ENCODE measurements at regions not wholly inside any gene's neighbourhood (a gene's known extent, or its start where the extent isn't known, plus 50 kb on each side); places are given as distances from the start of the nearest gene placed in this dataset.

DNA sequence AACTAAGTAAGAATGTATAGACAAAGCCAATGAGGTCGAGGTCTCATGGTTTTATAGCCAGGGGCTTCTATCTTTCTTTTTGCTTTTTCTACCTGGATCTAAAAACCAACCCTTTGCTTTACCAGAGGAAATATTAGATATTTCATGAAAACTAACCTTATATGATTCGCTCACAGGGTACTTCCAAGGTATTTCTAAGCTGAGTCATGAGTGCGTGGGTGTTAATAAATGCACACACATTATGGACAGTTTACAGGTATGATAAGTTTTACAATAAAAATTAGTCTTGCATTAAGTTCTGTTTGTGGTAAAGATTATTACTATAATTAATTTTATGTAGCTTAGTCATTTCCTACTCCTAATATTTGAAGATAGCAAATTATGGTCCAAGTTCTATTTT, 217.2 kb downstream of the CHRM3 start:
- ATAC-seq, result no peak

DNA sequence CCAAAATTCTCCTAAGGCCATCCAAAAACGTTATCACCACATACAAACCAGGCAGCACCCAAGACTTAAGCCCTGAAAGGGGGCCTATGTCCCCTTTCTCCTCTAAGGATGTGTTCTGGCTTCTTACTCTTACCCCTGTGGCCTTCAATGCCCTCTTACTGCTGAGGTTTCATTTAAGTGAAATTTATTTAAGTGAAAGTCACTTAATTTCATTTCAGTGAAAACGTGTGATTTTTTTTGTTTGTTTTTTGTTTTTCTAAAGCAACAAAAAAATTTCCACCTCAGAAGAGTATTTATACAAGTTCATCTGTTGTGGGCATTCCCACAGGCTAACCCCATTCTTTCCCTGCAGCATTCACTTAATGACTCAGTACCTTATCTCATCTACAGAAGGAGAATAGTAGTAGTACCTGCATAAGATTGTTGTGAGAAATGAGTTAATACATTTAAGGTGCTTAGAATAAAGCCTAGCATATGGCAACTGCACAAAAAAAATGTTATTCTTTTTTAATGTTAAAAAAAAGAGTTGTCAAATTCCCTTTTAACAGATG, 220.6 kb downstream of the CHRM3 start:
- no peak for ATAC-seq

DNA sequence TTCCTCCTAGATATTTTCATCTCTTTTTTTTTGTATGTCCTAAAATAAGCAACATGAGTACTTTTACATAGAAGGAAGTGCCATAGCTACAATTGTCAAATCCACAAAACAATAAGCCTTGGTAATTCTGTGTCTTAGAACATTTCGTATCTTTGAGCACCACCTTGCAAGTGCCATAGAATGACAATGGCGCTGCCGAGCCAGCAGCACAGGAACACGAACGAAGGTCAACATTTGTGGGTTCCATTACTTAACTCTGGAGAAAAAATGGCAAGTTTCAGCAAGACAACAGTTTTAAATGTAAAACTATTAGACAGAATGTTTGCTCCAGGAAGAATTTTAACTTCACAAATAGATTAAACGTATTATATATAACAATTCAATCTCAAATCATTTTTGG, 222.1 kb downstream of the CHRM3 start:
- no peak for ATAC-seq

DNA sequence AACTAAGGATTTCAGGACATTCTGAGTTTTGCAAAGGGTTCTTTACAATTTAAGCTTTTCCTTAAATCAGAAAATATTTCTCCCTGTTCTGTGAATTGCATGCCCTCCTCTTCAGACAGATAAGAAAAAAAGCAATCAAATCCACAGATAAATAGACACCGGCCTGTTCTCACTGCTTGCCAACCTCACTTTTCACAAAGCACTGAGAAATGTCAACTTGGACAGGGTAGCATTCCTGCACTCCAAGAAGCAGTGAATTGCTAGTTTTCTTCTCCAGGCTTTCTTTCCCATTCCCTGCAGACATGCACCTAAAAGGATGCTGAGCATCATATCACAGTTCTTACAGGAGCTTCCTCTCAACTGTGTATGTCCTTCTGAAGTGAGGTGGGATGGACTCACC, 226.0 kb downstream of the CHRM3 start:
- no peak for ATAC-seq

DNA sequence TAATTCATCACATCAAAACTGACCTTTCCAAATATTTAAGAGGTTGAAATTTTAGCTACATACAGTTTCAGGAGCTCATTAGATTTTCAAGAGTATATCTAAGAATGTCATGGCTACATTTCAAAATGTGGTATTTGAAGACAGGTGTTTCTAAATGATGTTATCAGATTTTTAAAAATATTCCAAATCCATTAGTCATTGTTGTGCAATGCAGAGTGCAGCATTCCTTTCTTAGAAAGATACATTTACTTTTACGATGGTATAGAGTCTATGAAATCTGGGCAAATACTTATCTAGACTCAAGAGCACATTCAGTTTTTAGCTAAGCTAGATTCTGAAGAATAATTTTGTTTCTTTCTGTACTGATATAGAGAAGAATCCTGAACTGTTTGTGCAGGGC, 230.3 kb downstream of the CHRM3 start:
- ATAC-seq, result no peak

DNA sequence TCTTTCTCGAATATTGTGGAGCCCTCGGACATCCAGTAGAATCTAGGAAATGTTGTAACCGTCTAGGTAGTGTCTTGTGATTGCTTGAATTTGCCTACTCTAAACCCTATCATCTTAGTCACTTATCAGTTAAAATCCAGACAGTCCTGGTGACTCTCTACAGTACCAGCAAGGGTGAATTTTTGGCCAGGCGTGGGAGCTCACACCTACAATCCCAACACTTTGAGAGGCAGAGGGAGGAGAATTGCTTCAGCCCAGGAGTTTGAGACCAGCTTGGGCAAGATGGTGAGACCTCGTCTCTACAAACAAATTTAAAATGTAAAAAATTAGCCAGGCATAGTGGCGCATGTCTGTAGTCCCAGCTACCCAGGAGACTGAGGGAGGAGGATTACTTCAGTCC, 230.9 kb downstream of the CHRM3 start:
- no peak for ATAC-seq

DNA sequence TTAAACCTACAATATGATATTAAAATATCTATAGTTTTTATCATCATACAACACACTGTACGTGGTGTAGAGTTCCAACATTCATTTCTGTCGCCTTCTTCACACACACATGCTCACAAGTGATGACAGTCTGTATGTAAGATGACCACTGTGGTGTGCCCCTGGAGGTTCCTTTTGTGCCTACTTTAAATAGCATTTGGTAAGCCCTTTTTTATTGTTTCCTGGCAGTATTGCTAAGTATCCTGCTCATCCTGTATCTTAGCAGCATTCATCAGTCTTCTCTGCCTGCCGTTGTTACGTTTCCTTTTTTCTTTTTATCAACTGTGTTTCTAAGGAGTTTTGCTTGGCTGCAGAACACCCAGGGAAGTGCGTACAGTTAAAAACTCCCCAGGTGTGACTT, 231.4 kb downstream of the CHRM3 start:
- no peak for ATAC-seq

DNA sequence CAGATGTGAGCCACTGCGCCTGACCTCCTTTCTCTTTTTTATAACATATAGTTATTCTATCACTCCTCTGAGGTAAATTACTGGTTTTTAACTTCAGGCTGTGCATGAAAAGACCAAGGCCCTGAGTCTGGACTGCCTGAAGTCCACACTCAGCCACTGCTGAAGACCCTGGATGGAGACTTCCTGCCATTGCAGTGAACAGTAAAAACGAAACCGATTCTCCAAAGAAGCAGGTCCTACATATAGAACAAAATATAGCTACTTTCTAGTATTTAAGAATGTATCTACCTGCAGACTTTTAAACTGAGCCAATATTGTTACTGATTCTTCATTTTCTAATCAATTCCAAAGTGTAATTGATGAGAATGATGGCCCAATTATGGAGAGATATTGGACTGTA, 232.8 kb downstream of the CHRM3 start:
- no peak for ATAC-seq

DNA sequence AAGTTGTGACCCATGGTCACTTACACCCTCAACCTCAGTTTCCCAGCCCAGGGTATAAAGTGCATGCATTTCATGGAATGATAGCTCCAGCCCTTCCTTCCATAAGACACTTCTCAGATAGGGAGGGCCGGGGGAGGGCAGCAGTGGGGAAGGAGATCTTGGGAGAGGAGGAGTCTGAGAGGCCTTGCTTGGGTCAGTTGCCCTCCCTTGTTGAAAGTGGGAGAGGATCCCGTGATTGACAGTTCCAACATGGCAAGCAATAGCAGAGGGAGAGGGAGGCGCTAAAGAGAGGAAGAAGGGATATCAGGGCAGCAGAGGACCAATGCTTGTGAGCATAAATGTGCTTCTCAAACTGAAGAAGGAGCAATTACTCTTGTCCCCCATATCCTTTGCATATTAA, 244.4 kb downstream of the CHRM3 start:
- no peak for ATAC-seq

DNA sequence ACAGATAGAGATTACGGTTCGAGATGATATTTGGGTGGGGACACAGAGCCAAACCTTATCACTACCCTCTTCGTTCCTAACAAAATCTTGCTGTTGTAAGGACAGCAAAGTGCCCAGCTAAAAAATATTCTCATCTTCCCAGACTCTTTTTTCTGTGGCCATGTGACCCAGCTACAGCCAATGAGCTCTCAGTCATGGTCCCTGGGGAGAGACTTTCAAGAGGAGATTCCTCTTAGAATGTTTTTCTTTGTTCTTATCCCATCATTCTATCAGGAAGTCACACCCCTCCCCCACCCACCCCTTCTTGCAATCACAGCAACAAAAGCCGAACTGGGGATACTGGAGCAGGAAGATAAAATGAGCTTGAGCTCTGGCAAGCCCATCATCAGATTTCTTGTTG, 247.1 kb downstream of the CHRM3 start:
- ATAC-seq, result no peak

DNA sequence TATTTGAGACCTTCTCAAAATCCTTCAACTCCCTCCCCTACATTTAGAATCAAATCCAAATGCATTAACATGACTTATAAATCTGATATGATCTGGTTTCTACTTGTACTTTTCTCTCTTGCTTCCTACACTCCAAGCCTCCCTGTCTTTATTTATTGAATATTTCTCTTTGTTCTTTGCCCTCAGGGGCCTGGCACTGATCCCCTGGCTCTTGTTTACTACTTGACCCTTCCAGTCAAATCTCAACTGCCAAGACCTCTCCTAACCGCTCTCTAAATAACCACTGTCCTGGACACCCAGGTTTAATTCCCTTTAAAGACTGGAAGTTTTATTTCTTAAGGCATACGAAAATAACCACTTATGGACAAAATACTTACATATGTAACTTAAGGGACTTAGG, 248.9 kb downstream of the CHRM3 start:
- no peak for ATAC-seq

DNA sequence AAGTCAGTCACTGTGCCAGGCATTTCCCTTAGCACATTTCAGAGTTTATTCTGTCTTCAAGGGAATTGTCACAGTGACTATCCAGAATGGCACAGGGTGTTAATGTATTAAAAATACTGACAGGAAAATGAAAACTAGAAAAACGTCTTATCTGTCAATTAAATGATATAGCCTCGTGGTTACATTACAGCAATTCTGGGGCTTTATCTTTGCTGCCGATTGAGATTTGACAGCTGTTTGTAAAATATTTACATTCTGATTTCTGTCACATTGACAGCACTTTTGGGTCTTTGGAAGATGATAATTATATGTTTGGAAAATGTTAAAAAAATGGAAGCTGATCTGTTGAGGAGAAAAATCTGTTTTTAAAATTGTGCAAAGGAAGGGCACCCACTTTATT, 250.0 kb downstream of the CHRM3 start:
- no peak for ATAC-seq

DNA sequence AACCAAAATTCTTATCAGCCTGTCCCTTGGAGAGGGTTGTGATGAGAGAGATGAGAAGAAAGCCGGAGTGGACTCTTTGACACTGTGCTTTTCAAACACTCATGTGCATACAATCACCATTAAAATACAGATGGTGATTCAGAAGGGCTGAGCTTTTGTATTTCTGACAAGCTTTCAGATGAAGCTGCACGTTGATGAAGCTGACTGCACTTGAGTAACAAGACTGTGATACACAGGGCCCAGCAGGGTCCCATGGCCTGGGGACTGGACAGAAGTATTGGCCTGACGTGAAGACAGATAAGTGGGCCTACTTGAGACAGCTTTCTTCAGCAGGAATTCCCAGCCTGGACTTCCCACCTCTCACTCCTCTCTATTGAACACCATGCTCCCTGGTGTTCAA, 258.2 kb downstream of the CHRM3 start:
- no peak for ATAC-seq

DNA sequence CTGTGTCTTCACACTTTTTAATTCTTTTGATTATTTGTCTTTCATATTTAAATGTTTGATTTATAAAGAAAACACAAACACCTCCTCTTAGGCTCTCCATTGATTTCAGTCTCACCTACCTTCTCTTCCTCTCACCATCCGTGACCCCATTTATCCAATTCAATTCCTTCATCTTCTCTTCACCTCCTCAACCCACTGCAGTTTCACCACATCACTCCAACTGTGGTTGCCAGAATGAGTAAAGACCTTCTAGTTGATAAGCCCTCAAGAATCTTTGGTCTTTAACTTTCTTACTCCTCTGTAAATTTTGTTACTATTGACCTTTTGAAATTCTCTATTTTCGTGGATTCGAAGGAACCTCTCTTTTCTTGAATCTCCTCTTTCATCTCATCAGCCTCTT, 260.7 kb downstream of the CHRM3 start:
- no peak for ATAC-seq

DNA sequence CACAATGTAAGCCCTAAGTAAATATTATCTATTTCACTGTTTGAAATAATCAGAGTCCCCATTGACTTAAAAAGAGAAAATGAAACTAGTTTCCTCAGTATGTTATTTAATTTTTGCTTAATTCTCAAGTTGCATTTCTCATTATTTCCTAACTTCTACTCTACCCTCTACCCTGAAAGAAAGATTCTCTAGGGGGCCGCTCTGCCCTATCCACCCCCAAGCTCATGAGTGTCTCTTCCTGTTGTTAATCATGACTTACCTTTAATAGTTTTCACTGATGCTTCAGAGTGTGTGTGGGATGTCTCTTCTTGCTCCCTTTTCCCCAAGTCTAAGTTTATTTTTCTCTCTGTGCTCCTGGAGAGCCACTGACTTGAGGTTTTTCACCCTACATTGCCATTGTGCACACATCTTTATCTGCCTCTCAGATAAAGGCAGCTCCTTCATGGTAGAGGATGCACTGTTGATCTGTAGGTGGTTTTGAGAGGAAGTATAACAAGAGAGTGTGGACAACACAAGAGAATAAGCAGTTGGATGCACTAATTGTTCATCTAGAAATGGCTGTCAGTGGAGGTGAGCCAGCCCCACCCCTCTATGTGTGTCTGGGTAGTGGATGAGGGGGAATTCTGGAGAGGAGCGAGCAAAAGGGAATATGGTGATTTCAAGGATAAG, 261.7 kb downstream of the CHRM3 start:
- ATAC-seq, result peak; percentile 82 to 84

DNA sequence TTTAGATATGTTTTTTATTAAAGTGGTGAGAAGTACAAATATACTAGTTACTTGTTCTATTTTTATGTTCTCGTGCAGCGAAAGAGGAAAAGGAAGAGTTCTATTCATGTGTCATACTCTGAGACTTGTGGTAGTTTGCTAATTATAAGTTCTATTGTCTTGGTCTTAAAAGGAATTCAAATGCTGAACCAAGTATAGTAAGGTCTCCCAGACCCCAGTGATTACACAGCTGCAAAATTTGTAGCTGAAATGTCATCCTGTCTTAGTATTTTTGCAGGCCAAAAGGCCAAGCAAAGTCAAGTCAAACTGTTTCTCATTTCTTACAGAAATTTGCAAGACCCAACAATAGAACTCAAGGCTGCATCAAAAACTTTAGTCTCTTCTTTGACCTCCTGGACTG, 268.7 kb downstream of the CHRM3 start:
- ATAC-seq, result no peak

DNA sequence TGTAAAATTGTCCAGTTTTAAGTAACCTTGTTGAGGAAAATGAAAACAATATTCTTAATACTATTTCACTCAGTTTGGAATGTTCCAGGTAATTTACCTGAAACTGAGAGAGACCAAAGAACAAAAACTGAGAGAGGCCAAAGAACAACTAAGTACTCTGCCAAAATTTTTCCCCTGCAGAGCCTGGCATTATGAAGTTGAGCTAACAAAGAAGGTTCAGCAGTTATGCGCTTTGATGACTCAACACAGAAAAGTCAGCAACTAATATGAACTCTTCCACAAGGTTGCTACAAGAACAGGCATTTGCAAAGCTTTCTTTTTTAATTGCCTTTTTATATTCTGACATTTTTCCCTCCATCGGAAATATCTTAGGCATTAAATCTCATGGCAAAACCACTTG, 270.9 kb downstream of the CHRM3 start:
- no peak for ATAC-seq

DNA sequence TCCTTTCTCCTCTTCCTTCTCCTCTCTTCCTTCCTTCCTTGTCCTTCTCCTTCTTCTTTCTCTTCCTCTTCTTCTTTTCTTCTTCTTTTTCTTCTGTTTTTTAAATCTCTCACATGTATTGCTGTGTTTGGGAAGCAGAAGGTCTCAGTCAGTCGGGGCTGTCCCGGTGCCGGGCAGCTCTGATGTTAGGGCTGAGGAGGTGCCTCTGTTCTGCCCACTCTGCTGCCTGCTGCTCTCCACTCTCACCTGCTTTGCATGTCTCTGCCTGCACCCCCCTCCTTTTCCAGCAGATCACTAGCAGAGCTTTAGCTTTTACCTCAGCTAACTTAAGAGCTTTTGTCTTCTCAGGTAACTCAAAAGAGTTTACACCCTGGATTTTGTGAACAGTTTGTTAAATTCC, 276.6 kb downstream of the CHRM3 start:
- peak in 1 of 2 donors; percentile 38 for ATAC-seq

DNA sequence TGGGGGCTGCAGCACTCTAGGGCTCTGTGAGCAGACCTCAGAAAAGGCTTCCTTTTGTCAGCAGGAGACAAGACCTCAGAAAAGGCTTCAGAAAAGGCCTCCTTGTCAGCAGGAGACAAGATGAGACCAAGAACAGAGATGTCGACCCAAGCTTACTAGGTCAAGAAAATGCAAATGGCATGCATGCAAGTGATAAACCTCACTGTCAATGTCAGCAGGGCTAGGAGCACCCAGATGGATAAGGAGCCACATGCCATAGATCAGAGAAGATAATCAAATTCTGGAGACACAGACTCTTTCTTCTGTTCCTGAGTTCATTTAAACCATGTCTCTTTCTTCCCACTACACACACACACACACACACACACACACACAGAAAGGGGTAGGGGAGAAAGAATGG, 285.9 kb downstream of the CHRM3 start:
- ATAC-seq, result no peak

DNA sequence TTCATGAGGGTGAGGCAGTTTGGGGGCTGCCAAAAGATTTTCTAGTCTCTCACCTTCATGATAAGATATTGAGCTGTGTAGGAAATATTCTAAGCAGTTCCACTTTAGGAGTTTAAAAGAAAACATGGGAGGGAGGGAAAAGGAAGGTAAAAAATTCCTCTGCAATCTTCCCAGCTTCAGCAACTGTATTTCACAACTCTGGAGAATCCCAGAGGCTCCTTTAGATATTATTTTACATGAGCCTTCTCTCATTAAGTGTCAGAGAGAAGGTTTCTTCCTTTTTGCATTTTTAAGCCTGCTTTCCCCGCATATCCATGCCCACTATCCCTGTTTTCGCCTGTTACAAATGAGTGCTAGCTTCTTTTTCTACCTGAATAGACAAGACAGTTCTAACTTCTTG, 289.4 kb downstream of the CHRM3 start:
- ATAC-seq, result no peak

DNA sequence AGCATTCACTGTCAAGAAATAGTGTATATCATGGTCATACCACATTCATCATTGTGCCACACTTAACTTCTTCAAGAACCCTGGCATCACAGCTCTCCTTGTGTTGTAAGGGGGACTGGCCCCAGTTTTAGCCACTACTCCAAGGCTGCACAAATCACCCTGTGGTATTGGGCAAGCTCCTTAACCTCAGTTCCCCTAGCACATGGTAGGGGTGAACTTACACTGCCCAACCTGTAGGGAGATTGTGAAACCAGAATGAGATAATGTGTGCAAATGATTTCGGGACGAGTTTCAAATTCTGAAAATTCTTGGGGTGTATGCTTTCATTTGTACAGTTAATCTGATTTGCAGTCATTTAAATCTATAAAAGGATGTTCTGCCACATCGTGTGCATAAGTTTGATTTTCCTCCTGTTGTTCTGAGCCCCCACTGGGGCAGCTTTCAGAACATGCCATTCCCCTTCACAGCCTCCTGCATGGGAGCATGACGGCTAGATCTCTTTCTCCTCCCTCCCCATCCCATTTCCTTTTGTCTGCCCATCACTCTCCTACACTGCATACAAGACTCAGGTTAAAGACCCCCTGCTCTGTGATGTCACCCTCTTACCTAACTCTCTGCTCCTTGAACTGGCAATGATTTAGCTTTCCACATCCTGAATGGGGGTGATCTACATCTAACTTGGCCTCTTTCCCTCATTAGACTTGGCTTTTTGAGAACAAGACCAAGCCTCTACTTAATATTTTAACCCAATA, 290.3 kb downstream of the CHRM3 start:
- no peak for ATAC-seq

DNA sequence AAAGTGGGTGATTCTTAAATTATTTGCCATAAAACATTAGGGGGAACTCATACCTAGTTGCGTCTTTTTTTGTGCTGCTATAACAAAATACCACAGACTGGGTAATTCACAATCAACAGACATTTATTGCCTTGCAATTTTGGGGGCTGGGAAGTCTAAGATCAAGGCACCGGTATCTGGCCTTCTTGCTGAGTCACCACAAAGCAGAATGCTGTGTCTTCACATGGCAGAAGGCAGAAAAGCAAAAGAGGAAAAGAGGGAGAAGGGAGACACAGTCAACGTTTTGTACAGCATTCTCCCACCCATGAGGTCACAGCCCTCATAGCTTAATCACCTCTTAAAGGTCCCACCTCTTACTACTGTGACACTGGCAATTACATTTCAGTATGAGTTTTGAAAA, 291.0 kb downstream of the CHRM3 start:
- no peak for ATAC-seq

DNA sequence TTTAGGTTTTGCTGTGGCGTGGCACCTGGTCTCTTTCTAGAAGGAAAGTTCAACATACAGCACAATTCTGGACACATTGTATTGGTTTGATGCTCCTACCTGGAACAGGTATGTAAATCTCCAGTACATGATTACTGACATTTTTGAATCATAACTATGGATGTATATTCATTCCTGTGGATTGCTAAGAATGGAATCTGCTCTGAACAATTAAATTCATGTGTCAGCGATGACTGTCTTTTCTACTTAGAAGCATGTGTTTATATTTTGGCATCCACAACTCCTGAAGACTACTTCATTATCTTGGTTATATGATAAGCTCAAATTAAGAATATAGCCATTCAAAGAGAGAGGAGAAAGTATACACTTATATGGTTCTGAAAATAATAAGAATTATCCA, 291.8 kb downstream of the CHRM3 start:
- ATAC-seq, result no peak

DNA sequence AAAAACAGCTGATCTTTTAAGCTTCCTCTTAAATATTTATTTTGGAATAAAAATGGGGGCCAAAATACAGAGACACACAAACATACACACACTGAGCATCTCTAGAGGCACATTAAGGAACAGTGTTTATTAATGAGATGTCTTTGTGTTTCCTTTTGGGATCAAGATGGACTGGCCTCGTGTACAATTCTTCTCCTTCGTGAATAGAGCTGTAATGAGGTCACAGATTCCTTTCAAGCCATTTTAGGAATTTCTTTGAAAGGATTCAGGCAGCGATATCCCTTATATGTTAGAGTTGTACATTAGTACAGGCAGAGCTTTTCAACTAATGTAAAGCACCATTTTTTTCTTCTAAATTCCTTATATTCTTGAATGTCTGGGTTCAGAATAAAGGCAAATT, 295.7 kb downstream of the CHRM3 start:
- no peak for ATAC-seq

DNA sequence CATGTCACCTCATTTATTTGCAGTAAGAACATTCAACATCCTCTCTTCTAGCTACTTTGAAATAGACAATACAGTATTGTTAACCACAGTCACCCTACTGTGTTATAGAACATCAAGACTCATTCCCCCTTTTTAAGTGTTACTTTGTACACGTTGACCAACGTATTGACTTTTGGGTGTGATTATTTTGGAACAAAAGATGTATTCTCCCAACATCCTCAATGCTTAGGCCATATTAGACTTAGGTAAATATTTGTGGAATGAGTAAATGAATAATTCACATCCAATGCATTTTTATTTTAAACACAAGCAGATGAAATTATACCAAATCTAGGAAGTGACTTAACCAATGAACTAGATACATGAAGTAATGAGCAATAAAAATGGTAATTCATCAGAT, 296.6 kb downstream of the CHRM3 start:
- ATAC-seq, result no peak

Measured in activated CD4-positive, CD25-positive, alpha-beta regulatory T cell treated with anti-CD3 and anti-CD28 coated beads, Interleukin-2, amount 50 U/mL, for 24 hours (primary cell).